ENCODE measurements at regions not wholly inside any gene's neighbourhood (a gene's known extent, or its start where the extent isn't known, plus 50 kb on each side); places are given as distances from the start of the nearest gene placed in this dataset.

GRCh38 chr3:31008994-31009393, 114.5 kb upstream of the GADL1 start:
- DNase-seq = no peak

GRCh38 chr3:31009881-31010280, 115.4 kb upstream of the GADL1 start:
- DNase-seq = no peak

- DNase-seq = no peak
Observed at GRCh38 chr3:31010491-31010890, 116.0 kb upstream of the GADL1 start.

GRCh38 chr3:31011380-31011779, 116.9 kb upstream of the GADL1 start:
- DNase-seq = no peak

- DNase-seq = no peak
Observed at GRCh38 chr3:31013090-31013489, 118.6 kb upstream of the GADL1 start.

GRCh38 chr3:31013843-31014242, 119.4 kb upstream of the GADL1 start:
- DNase-seq = no peak

- DNase-seq = no peak
Observed at GRCh38 chr3:31014317-31015040, 120.0 kb upstream of the GADL1 start.

- no peak for DNase-seq
Observed at GRCh38 chr3:31016196-31016595, 121.7 kb upstream of the GADL1 start.

- DNase-seq = no peak
Observed at GRCh38 chr3:31022716-31023115, 128.3 kb upstream of the GADL1 start.

GRCh38 chr3:31025541-31025940, 131.1 kb upstream of the GADL1 start:
- no peak for DNase-seq

GRCh38 chr3:31027191-31027761, 132.8 kb upstream of the GADL1 start:
- no peak for DNase-seq

GRCh38 chr3:31027914-31028313, 133.5 kb upstream of the GADL1 start:
- DNase-seq = no peak

GRCh38 chr3:31028766-31029165, 134.3 kb upstream of the GADL1 start:
- DNase-seq = no peak

GRCh38 chr3:31029706-31030105, 135.2 kb upstream of the GADL1 start:
- no peak for DNase-seq

- DNase-seq = no peak
Observed at GRCh38 chr3:31035681-31036080, 141.2 kb upstream of the GADL1 start.

GRCh38 chr3:31038086-31038739, 143.8 kb upstream of the GADL1 start:
- no peak for DNase-seq

GRCh38 chr3:31039145-31039544, 144.7 kb upstream of the GADL1 start:
- no peak for DNase-seq

GRCh38 chr3:31041161-31041978, 146.9 kb upstream of the GADL1 start:
- no peak for DNase-seq

GRCh38 chr3:31043184-31043819, 148.8 kb upstream of the GADL1 start:
- no peak for DNase-seq

- DNase-seq = no peak
Observed at GRCh38 chr3:31047673-31048072, 153.2 kb upstream of the GADL1 start.

- no peak for DNase-seq
Observed at GRCh38 chr3:31048143-31048542, 153.7 kb upstream of the GADL1 start.

GRCh38 chr3:31050296-31050695, 155.8 kb upstream of the GADL1 start:
- no peak for DNase-seq

- DNase-seq = no peak
Observed at GRCh38 chr3:31051226-31051625, 156.8 kb upstream of the GADL1 start.

Measured in hematopoietic multipotent progenitor cell treated with erythropoietin and hydrocortisone succinate and interleukin-3 and kit ligand, for 8 days (in vitro differentiated cells).